Gastrocnemius medialis (tissue), 4 donors: ENCODE measurements at regions not wholly inside any gene's neighbourhood (a gene's known extent, or its start where the extent isn't known, plus 50 kb on each side); places are given as distances from the start of the nearest gene placed in this dataset.

Experiments used
- ATAC-seq, 2 donors: fragments of 150-250 bp; one replicate each; pipeline ENCODE4 v1.9.1; 2016
- DNase-seq, 2 donors: peaks; one replicate each; pipeline ENCODE4 v3.0.0-alpha.2; 2019
- H3K27ac ChIP-seq, 4 donors: fragments of 200-600 bp; sonication (generic); 1 replicate in 1 of 4; 2 replicates in 3 of 4; pipeline ENCODE4 v1.5.1; 2016 to 2018; ENCODE audit warnings: mild to moderate bottlenecking in 2 of 4, moderate library complexity in 1 of 4
- H3K27me3 ChIP-seq, 3 donors: fragments of 200-600 bp; sonication (generic) in 2 of 3; 1 replicate in 1 of 3; 2 replicates in 2 of 3; pipeline versions ENCODE4 v1.5.1 to v1.6.0; 2016 to 2019; ENCODE audit warnings: mild to moderate bottlenecking in 1 of 3, moderate library complexity in 1 of 3
- H3K36me3 ChIP-seq, 2 donors: fragments of 200-600 bp; sonication (generic) in 1 of 2; one replicate each; pipeline ENCODE4 v1.5.1; 2017 to 2018
- H3K4me1 ChIP-seq, 2 donors: fragments of 200-600 bp; sonication (generic) in 1 of 2; one replicate each; pipeline ENCODE4 v1.5.1; 2016 to 2017; ENCODE audit warnings: mild to moderate bottlenecking in 2 of 2
- H3K4me3 ChIP-seq, 4 donors: fragments of 200-600 bp; sonication (generic) in 3 of 4; 1 replicate in 1 of 4; 2 replicates in 3 of 4; pipeline ENCODE4 v1.5.1; 2016 to 2019; ENCODE audit warnings: mild to moderate bottlenecking in 2 of 4
- H3K9me3 ChIP-seq, 3 donors: fragments of 200-600 bp; sonication (generic) in 2 of 3; 1 replicate in 1 of 3; 2 replicates in 2 of 3; pipeline ENCODE4 v1.5.1; 2016 to 2019
- CTCF ChIP-seq, 5 experiments: fragments of 450-650 bp in 3 of 5; fragments of 200-600 bp in 2 of 5; sonication (generic) in 2 of 5; IDR thresholded peaks in 4 of 5; conservative IDR thresholded peaks in 1 of 5; 1 replicate in 4 of 5; 2 replicates in 1 of 5; pipeline ENCODE4 v1.5.1; 2016 to 2019; ENCODE audit warnings: antibody characterized with exemption in 5 of 5, mild to moderate bottlenecking in 3 of 5, moderate library complexity in 3 of 5
- POLR2A ChIP-seq, 2 donors: fragments of 450-650 bp; IDR thresholded peaks; one replicate each; pipeline ENCODE4 v1.6.1; 2017; ENCODE audit warnings: antibody characterized with exemption in 2 of 2, mild to moderate bottlenecking in 2 of 2, moderate library complexity in 2 of 2
- in situ Hi-C, 4 donors: fragments of 200-750 bp; cut with MboI; loops; one replicate each; pipeline versions ENCODE4 v1.15.0 to v1.8.0; 2017; ENCODE audit warnings: low sequenced_read_pairs in 4 of 4
- intact Hi-C: fragments of 100-400 bp; cut with DNase I; formaldehyde crosslinking; loops from one replicate; pipeline ENCODE4 v1.15.1; 2023; ENCODE audit warnings: low total_unique reads

GRCh38 chr6:65935412-65935811 is 228.4 kb upstream of the EYS start:
- in situ Hi-C loops, result no loop called here
- Histone ChIP-seq H3K4me1 (no peaks in the 10 kb centered on the region), H3K27ac (no peak overlapping the region), H3K36me3 (no peaks in the 10 kb centered on the region), H3K27me3 (no peaks in the 10 kb centered on the region), H3K9me3 (no peaks in the 10 kb centered on the region), H3K4me3 (no peak overlapping the region)
- intact Hi-C loops, result no loop called here
- DNase-seq (no peak), ATAC-seq (no peak)
- TF ChIP-seq CTCF (IDR thresholded peaks at IDR 0.05 in 4 of 5, conservative IDR thresholded peaks at IDR 0.05 in 1 of 5), result no peak
- TF ChIP-seq POLR2A (IDR thresholded peaks at IDR 0.05), result no peak

GRCh38 chr6:65933390-65933789 is 226.4 kb upstream of the EYS start:
- no peaks in the 10 kb centered on the region for H3K27me3 ChIP-seq
- ATAC-seq (no peak), DNase-seq (no peak)
- no peak overlapping the region for H3K4me3 ChIP-seq
- intact Hi-C loops (no loop called here), in situ Hi-C loops (no loop called here)
- no peak overlapping the region for H3K27ac ChIP-seq
- H3K4me1 ChIP-seq, result no peaks in the 10 kb centered on the region
- no peak for TF ChIP-seq POLR2A (IDR thresholded peaks at IDR 0.05)
- TF ChIP-seq CTCF (IDR thresholded peaks at IDR 0.05 in 4 of 5, conservative IDR thresholded peaks at IDR 0.05 in 1 of 5), result no peak
- H3K9me3 ChIP-seq, result no peaks in the 10 kb centered on the region
- no peaks in the 10 kb centered on the region for H3K36me3 ChIP-seq

GRCh38 chr6:65927141-65927540 is 220.1 kb upstream of the EYS start:
- Histone ChIP-seq H3K36me3 (no peaks in the 10 kb centered on the region), H3K27ac (no peak overlapping the region), H3K9me3 (no peaks in the 10 kb centered on the region), H3K27me3 (no peaks in the 10 kb centered on the region), H3K4me1 (no peaks in the 10 kb centered on the region), H3K4me3 (no peak overlapping the region)
- in situ Hi-C loops, result no loop called here
- ATAC-seq (no peak), DNase-seq (no peak)
- no peak for TF ChIP-seq POLR2A (IDR thresholded peaks at IDR 0.05)
- no peak for TF ChIP-seq CTCF (IDR thresholded peaks at IDR 0.05 in 4 of 5, conservative IDR thresholded peaks at IDR 0.05 in 1 of 5)
- intact Hi-C loops, result no loop called here

GRCh38 chr6:65924411-65924810 is 217.4 kb upstream of the EYS start:
- H3K9me3 ChIP-seq, result no peaks in the 10 kb centered on the region
- H3K4me1 ChIP-seq, result no peaks in the 10 kb centered on the region
- no peak overlapping the region for H3K4me3 ChIP-seq
- intact Hi-C loops, result no loop called here
- no peaks in the 10 kb centered on the region for H3K27me3 ChIP-seq
- H3K27ac ChIP-seq, result no peak overlapping the region
- DNase-seq (no peak), ATAC-seq (no peak)
- in situ Hi-C loops, result no loop called here
- H3K36me3 ChIP-seq, result no peaks in the 10 kb centered on the region
- no peak for TF ChIP-seq POLR2A (IDR thresholded peaks at IDR 0.05)
- no peak for TF ChIP-seq CTCF (IDR thresholded peaks at IDR 0.05 in 4 of 5, conservative IDR thresholded peaks at IDR 0.05 in 1 of 5)

- intact Hi-C loops (no loop called here), in situ Hi-C loops (no loop called here)
- H3K4me3 ChIP-seq, result no peak overlapping the region
- ATAC-seq (no peak), DNase-seq (no peak)
- H3K27me3 ChIP-seq, result no peaks in the 10 kb centered on the region
- H3K9me3 ChIP-seq, result no peaks in the 10 kb centered on the region
- no peaks in the 10 kb centered on the region for H3K36me3 ChIP-seq
- TF ChIP-seq CTCF (IDR thresholded peaks at IDR 0.05 in 4 of 5, conservative IDR thresholded peaks at IDR 0.05 in 1 of 5) (no peak), POLR2A (IDR thresholded peaks at IDR 0.05) (no peak)
- H3K4me1 ChIP-seq, result no peaks in the 10 kb centered on the region
- no peak overlapping the region for H3K27ac ChIP-seq
Observed at GRCh38 chr6:65922049-65922448, 215.0 kb upstream of the EYS start.
